CD14-positive monocyte (primary cell): ENCODE measurements at regions not wholly inside any gene's neighbourhood (a gene's known extent, or its start where the extent isn't known, plus 50 kb on each side); places are given as distances from the start of the nearest gene placed in this dataset.

ENCODE experiments used
- DNase-seq, 3 donors: peaks; one replicate each; pipeline ENCODE4 v3.0.0-alpha.2; 2011 to 2022
- H2AFZ ChIP-seq: 2 replicates; pipeline ENCODE4 v1.6.0; 2012; ENCODE audit warnings: mild to moderate bottlenecking, low read depth, low read length, inconsistent platforms; ENCODE audit not compliant: insufficient read depth, poor library complexity, severe bottlenecking
- H3K27ac ChIP-seq, 2 donors: 1 replicate in 1 of 2; 2 replicates in 1 of 2; pipeline ENCODE4 v1.5.1; 2012 to 2013; ENCODE audit warnings: low read length in 2 of 2, control low read depth in 1 of 2, inconsistent platforms in 1 of 2, low read depth in 1 of 2, mild to moderate bottlenecking in 1 of 2
- H3K27me3 ChIP-seq, 2 donors: one replicate each; pipeline versions ENCODE4 v1.6.0 to v1.6.1; 2011 to 2013; ENCODE audit warnings: low read length in 2 of 2; ENCODE audit not compliant: control insufficient read depth in 2 of 2, insufficient read depth in 2 of 2
- H3K36me3 ChIP-seq, 2 donors: replicated peaks in 1 of 2; 1 replicate in 1 of 2; 2 replicates in 1 of 2; pipeline versions ENCODE4 v1.5.1 to v1.6.1; 2012 to 2013; ENCODE audit warnings: low read length in 2 of 2, control low read depth in 1 of 2, inconsistent platforms in 1 of 2, mild to moderate bottlenecking in 1 of 2; ENCODE audit not compliant: insufficient read depth in 2 of 2, control insufficient read depth in 1 of 2
- H3K4me1 ChIP-seq, 2 donors: 1 replicate in 1 of 2; 2 replicates in 1 of 2; pipeline versions ENCODE4 v1.5.1 to v1.6.1; 2012 to 2013; ENCODE audit warnings: low read length in 2 of 2, control low read depth in 1 of 2, inconsistent platforms in 1 of 2, mild to moderate bottlenecking in 1 of 2, moderate library complexity in 1 of 2; ENCODE audit not compliant: insufficient read depth in 2 of 2, control insufficient read depth in 1 of 2
- H3K4me2 ChIP-seq: replicated peaks from 2 replicates; pipeline ENCODE3; 2012; ENCODE audit warnings: low read length, moderate library complexity, mild to moderate bottlenecking; ENCODE audit not compliant: poor library complexity, severe bottlenecking; ENCODE audit errors: extremely low read depth
- H3K4me3 ChIP-seq, 3 experiments: fragments of 200-600 bp in 1 of 3; sonication (generic) in 1 of 3; replicated peaks in 1 of 3; 1 replicate in 2 of 3; 2 replicates in 1 of 3; pipeline ENCODE4 v1.5.1; 2011 to 2013; ENCODE audit warnings: low read length in 3 of 3, mild to moderate bottlenecking in 3 of 3, control low read depth in 2 of 3, low read depth in 2 of 3, inconsistent platforms in 1 of 3, moderate library complexity in 1 of 3
- H3K79me2 ChIP-seq: 2 replicates; pipeline ENCODE4 v1.6.0; 2012; ENCODE audit warnings: mild to moderate bottlenecking, control low read depth, inconsistent platforms, low read length, moderate library complexity; ENCODE audit not compliant: insufficient read depth
- H3K9ac ChIP-seq: 2 replicates; pipeline ENCODE4 v1.6.0; 2017; ENCODE audit warnings: low read length, mild to moderate bottlenecking; ENCODE audit not compliant: insufficient read depth, poor library complexity, severe bottlenecking
- H3K9me3 ChIP-seq, 2 donors: replicated peaks in 1 of 2; 1 replicate in 1 of 2; 2 replicates in 1 of 2; pipeline versions ENCODE4 v1.5.1 to v1.6.1; 2012 to 2013; ENCODE audit warnings: low read length in 2 of 2, control low read depth in 1 of 2; ENCODE audit not compliant: control insufficient read depth in 1 of 2, insufficient read depth in 1 of 2
- H4K20me1 ChIP-seq: 2 replicates; pipeline ENCODE4 v1.6.0; 2012; ENCODE audit warnings: mild to moderate bottlenecking, low read length, control low read depth, moderate library complexity; ENCODE audit not compliant: insufficient read depth
- H3K27ac Mint-ChIP-seq, 7 donors: one replicate each; pipeline ENCODE4 v1.8.0; 2020; ENCODE audit warnings: mild to moderate bottlenecking in 7 of 7, mixed read lengths in 7 of 7, moderate library complexity in 6 of 7, inconsistent platforms in 2 of 7
- H3K27me3 Mint-ChIP-seq, 3 donors: one replicate each; pipeline ENCODE4 v1.8.0; 2021 to 2022; ENCODE audit warnings: low read depth in 3 of 3, mild to moderate bottlenecking in 3 of 3, mixed read lengths in 3 of 3, moderate library complexity in 3 of 3, inconsistent platforms in 1 of 3
- H3K36me3 Mint-ChIP-seq, 2 donors: one replicate each; pipeline ENCODE4 v1.8.0; 2020; ENCODE audit warnings: mixed read lengths in 2 of 2, inconsistent platforms in 1 of 2, mild to moderate bottlenecking in 1 of 2
- H3K4me1 Mint-ChIP-seq: one replicate; pipeline ENCODE4 v1.8.0; 2020; ENCODE audit warnings: mild to moderate bottlenecking, mixed read lengths
- H3K4me3 Mint-ChIP-seq, 2 donors: one replicate each; pipeline ENCODE4 v1.8.0; 2020; ENCODE audit warnings: mild to moderate bottlenecking in 2 of 2, mixed read lengths in 2 of 2, moderate library complexity in 1 of 2
- H3K9me3 Mint-ChIP-seq, 7 donors: one replicate each; pipeline ENCODE4 v1.8.0; 2020 to 2022; ENCODE audit warnings: mixed read lengths in 7 of 7, mild to moderate bottlenecking in 6 of 7, moderate library complexity in 6 of 7, inconsistent platforms in 2 of 7
- WGBS: methylation state at CpG from one replicate; pipeline ENCODE4 v1.1.5; 2013; ENCODE audit warnings: missing lambda C conversion rate; ENCODE audit not compliant: insufficient coverage; 5-methylcytosine and 5-hydroxymethylcytosine counted together
- intact Hi-C, 2 donors: fragments of 100-400 bp; cut with micrococcal nuclease; formaldehyde crosslinking; loops; one replicate each; pipeline versions ENCODE4 v1.15.0 to v1.15.1; 2023
- TF ChIP-seq, protein P1 (sequence below): fragments of 200-600 bp; IDR thresholded peaks from one replicate; pipeline ENCODE4 v1.8.0; 2022; ENCODE audit warnings: antibody characterized with exemption, mild to moderate bottlenecking

DNA sequence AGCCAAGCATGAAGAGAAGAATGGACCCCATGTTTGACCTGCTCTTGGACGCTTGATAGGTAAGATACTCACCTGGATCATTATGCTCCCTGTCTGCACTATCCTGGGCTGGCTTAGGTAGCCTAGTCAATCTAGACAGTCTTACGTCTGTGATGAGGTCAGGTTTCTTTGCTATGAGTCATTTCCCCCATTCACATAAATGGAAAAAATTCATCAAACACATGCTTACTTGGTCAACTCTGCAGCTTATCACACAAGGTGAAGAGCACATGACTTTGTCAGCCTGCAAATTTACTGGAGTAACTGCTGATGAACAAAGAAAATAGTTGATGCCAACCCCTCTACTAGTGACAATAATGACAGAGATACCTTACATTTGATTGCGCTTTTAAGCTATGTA is 170.0 kb downstream of the NUFIP1 start:
- no peak overlapping the region for H3K4me2 ChIP-seq
- H3K36me3 ChIP-seq: no peaks in the 10 kb centered on the region
- no peaks in the 10 kb centered on the region for H3K4me1 Mint-ChIP-seq
- no peak overlapping the region for H3K4me3 ChIP-seq
- intact Hi-C loops: no loop called here
- peaks cover 2 to 5% (median 4%) of the 10 kb centered on the region in 3 donors for H3K27me3 Mint-ChIP-seq
- H3K4me3 Mint-ChIP-seq: no peak overlapping the region
- no peaks in the 10 kb centered on the region for H3K9me3 ChIP-seq
- WGBS: no CpG with 5 or more reads among the region's 3 CpGs
- H3K9me3 Mint-ChIP-seq: peaks cover 0 to 4% (median 0%) of the 10 kb centered on the region in 7 donors
- no peak overlapping the region for H2AFZ ChIP-seq
- TF ChIP-seq, protein P1, sequence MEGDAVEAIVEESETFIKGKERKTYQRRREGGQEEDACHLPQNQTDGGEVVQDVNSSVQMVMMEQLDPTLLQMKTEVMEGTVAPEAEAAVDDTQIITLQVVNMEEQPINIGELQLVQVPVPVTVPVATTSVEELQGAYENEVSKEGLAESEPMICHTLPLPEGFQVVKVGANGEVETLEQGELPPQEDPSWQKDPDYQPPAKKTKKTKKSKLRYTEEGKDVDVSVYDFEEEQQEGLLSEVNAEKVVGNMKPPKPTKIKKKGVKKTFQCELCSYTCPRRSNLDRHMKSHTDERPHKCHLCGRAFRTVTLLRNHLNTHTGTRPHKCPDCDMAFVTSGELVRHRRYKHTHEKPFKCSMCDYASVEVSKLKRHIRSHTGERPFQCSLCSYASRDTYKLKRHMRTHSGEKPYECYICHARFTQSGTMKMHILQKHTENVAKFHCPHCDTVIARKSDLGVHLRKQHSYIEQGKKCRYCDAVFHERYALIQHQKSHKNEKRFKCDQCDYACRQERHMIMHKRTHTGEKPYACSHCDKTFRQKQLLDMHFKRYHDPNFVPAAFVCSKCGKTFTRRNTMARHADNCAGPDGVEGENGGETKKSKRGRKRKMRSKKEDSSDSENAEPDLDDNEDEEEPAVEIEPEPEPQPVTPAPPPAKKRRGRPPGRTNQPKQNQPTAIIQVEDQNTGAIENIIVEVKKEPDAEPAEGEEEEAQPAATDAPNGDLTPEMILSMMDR: no peak
- H3K27ac ChIP-seq: no peak overlapping the region
- no peak overlapping the region for H3K9ac ChIP-seq
- no peaks in the 10 kb centered on the region for H3K36me3 Mint-ChIP-seq
- H4K20me1 ChIP-seq: no peaks in the 10 kb centered on the region
- no peak overlapping the region for H3K27ac Mint-ChIP-seq
- H3K27me3 ChIP-seq: no peaks in the 10 kb centered on the region
- DNase-seq: no peak
- no peaks in the 10 kb centered on the region for H3K79me2 ChIP-seq
- H3K4me1 ChIP-seq: no peaks in the 10 kb centered on the region

DNA sequence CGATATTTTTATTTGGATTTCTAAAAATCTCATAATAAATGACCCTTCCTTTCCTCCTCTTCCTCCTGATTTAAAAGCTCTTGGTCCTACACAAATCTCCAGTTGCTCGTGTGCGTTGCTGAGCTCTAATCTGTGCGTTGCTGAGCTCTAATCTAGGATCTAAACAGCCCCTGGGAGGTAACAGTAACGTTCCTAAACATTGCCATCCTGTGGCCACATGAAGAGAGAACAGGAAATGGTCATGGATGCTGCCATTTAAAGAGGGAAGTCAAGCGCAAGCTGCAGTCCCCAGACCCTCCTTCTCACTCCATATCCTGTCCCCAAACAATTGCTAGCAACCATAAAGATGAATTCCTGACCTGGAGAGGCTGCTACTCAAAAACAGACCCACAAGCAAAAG is 170.8 kb downstream of the NUFIP1 start:
- TF ChIP-seq, protein P1: no peak
- Histone ChIP-seq H3K27ac (no peak overlapping the region), H3K9me3 (no peaks in the 10 kb centered on the region), H3K27me3 (no peaks in the 10 kb centered on the region), H3K4me2 (no peak overlapping the region), H3K4me1 (no peaks in the 10 kb centered on the region), H3K4me3 (no peak overlapping the region), H4K20me1 (no peaks in the 10 kb centered on the region), H3K36me3 (no peaks in the 10 kb centered on the region), H3K9ac (no peak overlapping the region), H3K79me2 (no peaks in the 10 kb centered on the region), H2AFZ (no peak overlapping the region)
- DNase-seq: no peak
- WGBS: 88% methylated on average over 4 of the region's 6 CpGs
- Mint-ChIP-seq H3K4me1 (no peaks in the 10 kb centered on the region), H3K9me3 (peaks cover 0 to 4% (median 0%) of the 10 kb centered on the region in 7 donors), H3K27me3 (peaks cover 2 to 5% (median 4%) of the 10 kb centered on the region in 3 donors), H3K36me3 (no peaks in the 10 kb centered on the region), H3K27ac (no peak overlapping the region), H3K4me3 (no peak overlapping the region)
- intact Hi-C loops: no loop called here
